Right lung (tissue), 2 donors: ENCODE measurements at regions not wholly inside any gene's neighbourhood (a gene's known extent, or its start where the extent isn't known, plus 50 kb on each side); places are given as distances from the start of the nearest gene placed in this dataset.
A peak's percentile ranks its signal among the peaks of the same experiment; 100 is the strongest.
"Not testable (repeated sequence)": the region's sequence is repeated elsewhere in the genome, so short reads cannot be mapped to it uniquely, and the experiment has no call there.

Source experiments
- DNase-seq, 2 donors: peaks; one replicate each; pipeline ENCODE4 v3.0.0-alpha.2; 2013

GRCh38 chr10:105550453-105550852 lies 909.4 kb downstream of the SORCS3 start:
- not testable (repeated sequence) for DNase-seq

DNA sequence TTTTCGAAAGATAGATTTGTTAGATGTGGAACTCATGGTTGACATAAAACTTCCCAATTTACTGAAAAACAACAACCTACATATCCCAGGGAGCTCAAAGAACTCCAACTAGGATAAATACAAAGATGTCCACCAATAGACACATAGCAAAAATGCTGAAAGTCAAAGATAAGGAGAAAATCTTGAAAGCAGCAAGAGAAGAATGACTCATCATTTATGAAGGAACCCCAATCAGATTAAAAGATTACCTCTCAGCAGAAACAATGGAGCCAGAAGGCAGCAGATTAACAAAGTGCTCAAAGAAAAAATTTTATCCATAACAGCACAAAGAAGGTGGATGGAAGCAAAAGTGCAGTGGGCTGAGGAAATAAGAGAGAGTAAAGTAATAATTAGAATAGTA lies 908.6 kb downstream of the SORCS3 start:
- no peak for DNase-seq

- DNase-seq = no peak
Observed at GRCh38 chr10:105545101-105545500, 904.0 kb downstream of the SORCS3 start.

- no peak for DNase-seq
Observed at GRCh38 chr10:105540381-105540780, 899.3 kb downstream of the SORCS3 start.

GRCh38 chr10:105538874-105539273 lies 897.8 kb downstream of the SORCS3 start:
- no peak for DNase-seq

GRCh38 chr10:105535478-105535877 lies 894.4 kb downstream of the SORCS3 start:
- no peak for DNase-seq

DNA sequence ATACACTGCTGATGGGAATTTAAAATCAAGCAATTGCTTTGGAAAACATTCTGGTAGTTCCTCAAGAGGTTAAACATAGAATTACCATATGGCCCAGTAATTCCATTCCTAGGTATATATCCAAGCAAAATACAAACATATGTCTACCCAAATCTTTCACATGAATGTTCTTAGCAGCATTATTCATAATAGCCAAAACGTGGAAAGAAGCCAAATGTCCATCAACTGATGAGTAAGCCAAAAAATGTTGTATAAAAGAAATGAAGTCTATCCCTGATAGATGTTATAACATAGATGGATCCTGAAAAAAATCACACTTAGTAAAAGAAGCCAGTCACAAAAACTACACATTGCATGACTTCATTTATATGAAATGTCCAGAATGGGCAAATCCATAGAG lies 893.0 kb downstream of the SORCS3 start:
- DNase-seq = no peak

GRCh38 chr10:105516511-105516910 lies 875.4 kb downstream of the SORCS3 start:
- DNase-seq = no peak

DNA sequence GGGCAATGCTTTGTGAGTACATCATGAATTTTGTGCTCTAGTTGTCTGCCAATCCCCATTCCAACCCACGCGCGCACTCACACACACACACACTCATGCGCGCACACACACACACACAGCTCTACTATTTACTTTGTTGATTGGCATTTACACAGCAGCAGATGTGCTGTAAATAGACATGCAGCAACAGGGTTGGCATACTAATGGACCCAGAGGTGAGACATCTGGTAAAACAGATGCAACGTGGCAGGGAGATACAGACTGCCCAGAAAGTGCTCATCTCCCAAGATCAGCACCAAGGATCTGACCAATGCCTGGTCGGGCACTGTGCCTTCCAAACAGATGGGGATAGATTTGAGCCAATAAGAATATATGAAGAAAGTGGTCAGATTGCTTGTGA lies 873.0 kb downstream of the SORCS3 start:
- no peak for DNase-seq

GRCh38 chr10:105509517-105509916 lies 868.4 kb downstream of the SORCS3 start:
- DNase-seq = no peak

GRCh38 chr10:105506262-105506661 lies 865.2 kb downstream of the SORCS3 start:
- peak in 1 of 2 donors; percentile 6 for DNase-seq

DNA sequence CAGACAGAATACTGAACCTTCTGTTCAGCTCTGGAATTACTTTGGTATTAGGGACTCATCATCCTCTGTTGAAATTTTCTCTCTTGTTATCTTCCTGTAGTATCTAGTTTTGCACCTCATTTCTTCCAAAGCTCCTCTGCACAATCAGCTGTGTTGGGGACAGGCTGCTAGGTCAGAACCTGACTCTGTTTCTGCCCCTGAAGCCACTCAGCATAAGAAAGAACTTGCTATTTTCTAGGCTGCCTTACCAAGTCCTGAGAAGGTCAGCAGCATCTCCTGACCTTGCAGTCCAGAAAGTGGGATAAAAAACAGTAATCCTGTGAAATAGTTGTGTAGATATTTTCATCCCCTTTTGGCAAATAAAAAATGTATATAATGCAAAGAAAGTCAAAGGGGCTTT lies 862.6 kb downstream of the SORCS3 start:
- no peak for DNase-seq

GRCh38 chr10:105502058-105502457 lies 861.0 kb downstream of the SORCS3 start:
- DNase-seq = no peak

DNA sequence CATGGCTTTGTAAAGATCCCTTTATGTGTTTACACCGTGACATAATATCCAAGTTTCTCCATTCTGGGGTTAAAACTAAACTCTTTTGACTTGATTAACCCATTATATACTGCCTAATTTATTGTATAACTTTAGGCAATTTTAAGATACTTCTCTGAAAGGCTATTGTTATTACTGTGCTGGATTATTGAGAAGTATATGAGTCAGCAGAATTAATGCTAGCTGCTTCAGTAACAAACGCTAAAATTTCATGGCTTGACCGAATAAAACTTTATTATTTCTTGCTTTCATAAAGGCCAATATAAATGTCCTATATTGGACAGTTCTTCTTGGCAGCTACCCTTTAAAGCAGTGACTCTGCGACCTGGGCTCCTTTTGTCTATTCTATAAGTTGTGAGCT lies 853.9 kb downstream of the SORCS3 start:
- DNase-seq = no peak

GRCh38 chr10:105494303-105494702 lies 853.2 kb downstream of the SORCS3 start:
- DNase-seq = no peak

GRCh38 chr10:105473170-105473569 lies 832.1 kb downstream of the SORCS3 start:
- no peak for DNase-seq

GRCh38 chr10:105468759-105469158 lies 827.7 kb downstream of the SORCS3 start:
- DNase-seq = no peak

DNA sequence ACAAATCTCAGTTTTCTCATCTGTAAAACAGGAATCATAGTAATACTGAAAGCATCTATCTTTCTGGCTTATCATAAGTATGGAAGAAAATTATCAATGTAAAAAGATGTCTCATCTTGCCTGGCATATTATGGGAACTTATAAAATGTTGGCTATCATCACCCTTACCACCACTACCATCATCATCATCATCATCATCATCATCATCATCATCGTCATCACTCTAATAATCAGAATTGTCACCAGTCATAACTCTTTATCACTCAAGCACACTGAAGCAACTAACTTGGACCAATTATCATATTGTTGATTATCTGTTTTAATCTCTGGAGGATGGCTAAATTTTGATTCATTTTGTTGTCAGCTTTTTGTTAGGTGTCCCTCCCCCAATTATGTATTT lies 825.4 kb downstream of the SORCS3 start:
- no peak for DNase-seq

- DNase-seq = no peak
Observed at GRCh38 chr10:105434970-105435369, 793.9 kb downstream of the SORCS3 start.

DNA sequence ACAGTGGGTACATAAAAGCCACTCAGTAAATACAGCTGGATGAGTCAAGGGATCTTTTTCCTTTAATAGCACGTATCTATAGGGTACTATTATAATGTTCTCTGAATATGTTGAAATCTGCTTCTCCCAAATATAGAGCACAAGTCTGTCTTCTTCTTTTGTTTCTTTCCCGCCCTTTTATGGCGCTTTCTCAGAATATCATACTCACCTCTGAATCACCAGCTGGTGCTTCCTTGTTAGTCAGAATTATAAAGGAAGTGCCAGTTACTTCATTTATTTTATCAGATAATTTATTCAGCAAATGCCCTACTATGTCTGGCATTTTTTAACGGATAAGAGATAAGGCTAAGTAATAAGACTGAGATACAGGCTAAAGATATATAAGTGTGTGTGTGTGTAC lies 772.9 kb downstream of the SORCS3 start:
- no peak for DNase-seq

GRCh38 chr10:105409370-105409769 lies 768.3 kb downstream of the SORCS3 start:
- no peak for DNase-seq

GRCh38 chr10:105406488-105406887 lies 765.4 kb downstream of the SORCS3 start:
- no peak for DNase-seq

DNA sequence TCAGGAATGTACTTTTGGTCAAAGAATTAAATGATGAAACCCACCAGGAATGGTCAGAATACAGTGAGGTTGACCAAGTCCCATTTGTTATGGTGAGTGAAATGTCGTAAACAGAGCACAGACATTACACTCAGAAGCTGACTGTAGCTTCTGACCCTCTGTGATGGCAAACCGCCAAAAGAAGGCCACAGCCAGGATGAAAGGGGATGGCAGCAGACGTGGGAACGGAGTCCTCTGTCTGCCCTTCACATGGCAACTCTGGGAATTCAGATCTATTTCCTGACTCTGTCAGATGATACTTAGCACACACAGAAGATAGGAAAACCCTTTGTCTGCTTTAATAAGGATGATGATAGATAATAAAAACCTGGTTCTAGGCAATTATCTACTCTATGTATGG lies 757.1 kb downstream of the SORCS3 start:
- peak in 1 of 2 donors; percentile 2 for DNase-seq

DNA sequence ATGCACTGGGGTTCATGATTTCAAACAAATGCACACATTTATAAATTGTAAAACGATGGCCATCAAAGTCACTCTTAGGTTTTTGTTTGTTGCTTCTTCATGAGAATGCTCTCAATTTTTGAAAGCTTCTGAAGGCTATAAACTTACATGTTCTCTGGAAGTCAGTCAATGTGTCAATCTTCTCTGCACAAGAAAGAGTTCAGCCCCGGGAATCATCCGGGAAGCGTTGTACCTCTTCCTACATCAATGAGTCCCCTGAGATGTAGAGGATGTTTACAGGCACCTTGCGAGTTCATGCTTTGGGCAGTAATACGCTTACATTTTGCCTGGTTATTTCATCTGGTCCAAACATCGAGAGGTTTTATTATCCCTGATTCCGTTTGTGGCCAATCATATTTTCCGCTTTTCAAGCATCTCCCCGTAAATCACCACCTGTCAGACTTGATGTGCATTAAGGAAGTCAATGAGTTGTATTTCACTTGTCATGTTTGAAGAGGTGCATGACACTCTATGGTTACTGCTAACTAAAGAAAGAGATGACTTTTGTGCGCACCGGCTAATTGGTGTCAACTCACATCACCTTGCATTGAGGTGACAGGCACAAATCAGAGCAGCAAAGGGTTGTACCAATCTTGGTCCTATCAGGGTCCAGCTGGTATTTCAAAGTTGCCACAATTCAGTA lies 750.7 kb downstream of the SORCS3 start:
- DNase-seq = no peak
